HG03108 (cell line): ENCODE measurements at regions not wholly inside any gene's neighbourhood (a gene's known extent, or its start where the extent isn't known, plus 50 kb on each side); places are given as distances from the start of the nearest gene placed in this dataset.
"Not testable (repeated sequence)": the region's sequence is repeated elsewhere in the genome, so short reads cannot be mapped to it uniquely, and the experiment has no call there.

Experiments
- ATAC-seq: cut with Tn5 transposase; IDR thresholded peaks from one replicate; pipeline ENCODE4 v1.9.1; 2021; ENCODE audit warnings: moderate library complexity; ENCODE audit not compliant: unreplicated experiment

GRCh38 chr1:67611846-67612245, 73.2 kb upstream of the GADD45A start:
- no peak for ATAC-seq

- no peak for ATAC-seq
These were observed 72.2 kb upstream of the GADD45A start for GRCh38 chr1:67612788-67613241.

GRCh38 chr1:67613479-67613878, 71.5 kb upstream of the GADD45A start:
- not testable (repeated sequence) for ATAC-seq

- ATAC-seq: no peak
These were observed 70.5 kb upstream of the GADD45A start for GRCh38 chr1:67614511-67614934.

- no peak for ATAC-seq
These were observed 69.1 kb upstream of the GADD45A start for GRCh38 chr1:67615886-67616285.

GRCh38 chr1:67616394-67616985, 68.5 kb upstream of the GADD45A start:
- ATAC-seq: no peak

GRCh38 chr1:67618285-67619018, 66.5 kb upstream of the GADD45A start:
- no peak for ATAC-seq

- no peak for ATAC-seq
These were observed 65.9 kb upstream of the GADD45A start for GRCh38 chr1:67619080-67619479.

GRCh38 chr1:67623906-67624305, 61.1 kb upstream of the GADD45A start:
- no peak for ATAC-seq

GRCh38 chr1:67624680-67625079, 60.3 kb upstream of the GADD45A start:
- no peak for ATAC-seq

- no peak for ATAC-seq
These were observed 58.7 kb upstream of the GADD45A start for GRCh38 chr1:67626090-67626860.

- ATAC-seq: no peak
These were observed 58.2 kb upstream of the GADD45A start for GRCh38 chr1:67626861-67627235.

GRCh38 chr1:67627336-67627735, 57.7 kb upstream of the GADD45A start:
- ATAC-seq: no peak

- no peak for ATAC-seq
These were observed 57.1 kb upstream of the GADD45A start for GRCh38 chr1:67627906-67628305.

GRCh38 chr1:67629370-67630075, 55.5 kb upstream of the GADD45A start:
- ATAC-seq: no peak

- no peak for ATAC-seq
These were observed 54.5 kb upstream of the GADD45A start for GRCh38 chr1:67630438-67631045.

GRCh38 chr1:67632356-67632755, 52.6 kb upstream of the GADD45A start:
- no peak for ATAC-seq

GRCh38 chr1:67632811-67633655, 52.0 kb upstream of the GADD45A start:
- ATAC-seq: no peak

GRCh38 chr1:67634396-67634935, 50.5 kb upstream of the GADD45A start:
- ATAC-seq: no peak
